ENCODE measurements at regions not wholly inside any gene's neighbourhood (a gene's known extent, or its start where the extent isn't known, plus 50 kb on each side); places are given as distances from the start of the nearest gene placed in this dataset.

GRCh38 chr20:41716911-41717310 is 98.7 kb upstream of the CHD6 start:
- Mint-ChIP-seq H3K4me1 (ENCODE audit: low read depth) (no peaks in the 10 kb centered on the region), H3K4me3 (no peak overlapping the region), H3K27me3 (peaks cover 9% of the 10 kb centered on the region), H3K36me3 (ENCODE audit: low read depth) (no peaks in the 10 kb centered on the region), H3K9me3 (no peaks in the 10 kb centered on the region), H3K27ac (no peak overlapping the region)
- POLR2A ChIA-PET: interaction anchor here (0.7 kb wide), 1 partner anchor 1455 kb away, joined by 3 read pairs; no protein-coding TSS in a partner anchor
- CTCF ChIA-PET: interaction anchor here (1.8 to 2.3 kb wide), 2 partner anchors 17 to 18 kb away, joined by 10 to 11 read pairs; no protein-coding TSS in a partner anchor
- ATAC-seq: no peak
- intact Hi-C loops (cut with micrococcal nuclease): no loop called here
- TF ChIP-seq CTCF (IDR thresholded peaks at IDR 0.05): no peak
- DNase-seq: no peak

- H3K36me3 Mint-ChIP-seq (ENCODE audit: low read depth): no peaks in the 10 kb centered on the region
Measured at GRCh38 chr20:41716436-41716835, 98.3 kb upstream of the CHD6 start.

GRCh38 chr20:41715526-41715925 is 97.3 kb upstream of the CHD6 start:
- Mint-ChIP-seq H3K27me3 (peaks cover 9% of the 10 kb centered on the region), H3K9me3 (no peaks in the 10 kb centered on the region)
- CTCF ChIA-PET: interaction anchor here (0.9 to 2.3 kb wide), 3 partner anchors 17 to 23 kb away, joined by 3 to 11 read pairs (median 10); no protein-coding TSS in a partner anchor

More at GRCh38 chr20:41716436-41716835, 98.3 kb upstream of the CHD6 start:
- Mint-ChIP-seq H3K27me3 (peaks cover 9% of the 10 kb centered on the region), H3K9me3 (no peaks in the 10 kb centered on the region), H3K4me1 (ENCODE audit: low read depth) (no peaks in the 10 kb centered on the region), H3K4me3 (no peak overlapping the region), H3K27ac (no peak overlapping the region)
- ChIA-PET POLR2A (no interaction called here), CTCF (interaction anchor here (0.9 to 2.3 kb wide), 3 partner anchors 18 to 22 kb away, joined by 3 to 11 read pairs (median 10); no protein-coding TSS in a partner anchor)
- no peak for ATAC-seq
- intact Hi-C loops (cut with micrococcal nuclease): no loop called here
- TF ChIP-seq CTCF (IDR thresholded peaks at IDR 0.05): no peak
- DNase-seq: no peak

GRCh38 chr20:41714030-41714429 is 95.9 kb upstream of the CHD6 start:
- no peak for ATAC-seq

More at GRCh38 chr20:41715526-41715925, 97.3 kb upstream of the CHD6 start:
- no peak for TF ChIP-seq CTCF (IDR thresholded peaks at IDR 0.05)
- no peaks in the 10 kb centered on the region for H3K36me3 Mint-ChIP-seq (ENCODE audit: low read depth)
- intact Hi-C loops (cut with micrococcal nuclease): no loop called here
- ATAC-seq (no peak), DNase-seq (no peak)
- no peaks in the 10 kb centered on the region for H3K4me1 Mint-ChIP-seq (ENCODE audit: low read depth)
- H3K27ac Mint-ChIP-seq: no peak overlapping the region
- POLR2A ChIA-PET: no interaction called here
- no peak overlapping the region for H3K4me3 Mint-ChIP-seq

More at GRCh38 chr20:41714030-41714429, 95.9 kb upstream of the CHD6 start:
- H3K4me3 Mint-ChIP-seq: no peak overlapping the region
- intact Hi-C loops (cut with micrococcal nuclease): no loop called here
- H3K27ac Mint-ChIP-seq: no peak overlapping the region
- no peak for TF ChIP-seq CTCF (IDR thresholded peaks at IDR 0.05)
- DNase-seq: no peak
- no peaks in the 10 kb centered on the region for H3K4me1 Mint-ChIP-seq (ENCODE audit: low read depth)
- ChIA-PET POLR2A (no interaction called here), CTCF (interaction anchor here (0.9 to 1.7 kb wide), 4 partner anchors 11 to 20 kb away, joined by 3 to 5 read pairs (median 4); no protein-coding TSS in a partner anchor)
- no peaks in the 10 kb centered on the region for H3K36me3 Mint-ChIP-seq (ENCODE audit: low read depth)
- H3K27me3 Mint-ChIP-seq: peaks cover 9% of the 10 kb centered on the region
- H3K9me3 Mint-ChIP-seq: no peaks in the 10 kb centered on the region
